ENCODE measurements at regions not wholly inside any gene's neighbourhood (a gene's known extent, or its start where the extent isn't known, plus 50 kb on each side); places are given as distances from the start of the nearest gene placed in this dataset.
"Not testable (repeated sequence)": the region's sequence is repeated elsewhere in the genome, so short reads cannot be mapped to it uniquely, and the experiment has no call there.

DNA sequence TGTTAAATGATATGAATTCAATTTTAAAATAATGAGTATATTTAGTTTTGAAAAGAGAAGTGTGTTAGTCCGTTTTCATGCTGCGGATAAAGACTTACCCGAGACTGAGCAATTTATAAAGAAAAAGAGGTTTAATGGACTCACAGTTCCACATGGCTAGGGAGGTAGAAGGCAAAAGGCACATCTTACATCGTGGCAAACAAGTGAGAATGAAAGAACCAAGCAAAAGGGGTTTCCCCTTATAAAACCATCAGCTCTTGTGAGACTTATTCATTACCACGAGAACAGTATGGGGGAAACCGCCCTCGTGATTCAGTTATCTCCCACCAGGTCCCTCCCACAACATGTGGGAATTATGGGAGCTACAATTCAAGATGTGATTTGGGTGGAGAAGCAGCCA, 51.8 kb upstream of the OSMR start:
- not testable (repeated sequence) for DNase-seq

DNA sequence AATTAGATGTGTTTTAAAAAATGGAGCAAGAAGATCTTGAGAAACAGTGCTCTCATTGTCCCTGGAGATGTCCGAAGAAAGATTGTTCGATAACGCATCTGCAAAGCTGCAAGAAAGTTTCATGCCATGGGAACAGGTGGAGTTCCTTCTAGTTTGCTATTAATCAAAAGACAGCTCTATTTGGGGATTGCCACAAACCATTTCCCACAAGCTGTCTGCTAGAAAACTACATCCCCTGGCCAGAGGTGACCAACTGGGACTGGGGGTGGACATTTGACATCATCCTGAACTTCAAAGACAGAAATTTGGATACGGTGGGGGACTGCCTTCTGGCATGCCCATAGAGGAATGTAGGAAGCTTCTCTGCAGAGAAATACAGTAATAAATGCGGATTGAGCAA, 50.8 kb upstream of the OSMR start:
- DNase-seq, result no peak

DNA sequence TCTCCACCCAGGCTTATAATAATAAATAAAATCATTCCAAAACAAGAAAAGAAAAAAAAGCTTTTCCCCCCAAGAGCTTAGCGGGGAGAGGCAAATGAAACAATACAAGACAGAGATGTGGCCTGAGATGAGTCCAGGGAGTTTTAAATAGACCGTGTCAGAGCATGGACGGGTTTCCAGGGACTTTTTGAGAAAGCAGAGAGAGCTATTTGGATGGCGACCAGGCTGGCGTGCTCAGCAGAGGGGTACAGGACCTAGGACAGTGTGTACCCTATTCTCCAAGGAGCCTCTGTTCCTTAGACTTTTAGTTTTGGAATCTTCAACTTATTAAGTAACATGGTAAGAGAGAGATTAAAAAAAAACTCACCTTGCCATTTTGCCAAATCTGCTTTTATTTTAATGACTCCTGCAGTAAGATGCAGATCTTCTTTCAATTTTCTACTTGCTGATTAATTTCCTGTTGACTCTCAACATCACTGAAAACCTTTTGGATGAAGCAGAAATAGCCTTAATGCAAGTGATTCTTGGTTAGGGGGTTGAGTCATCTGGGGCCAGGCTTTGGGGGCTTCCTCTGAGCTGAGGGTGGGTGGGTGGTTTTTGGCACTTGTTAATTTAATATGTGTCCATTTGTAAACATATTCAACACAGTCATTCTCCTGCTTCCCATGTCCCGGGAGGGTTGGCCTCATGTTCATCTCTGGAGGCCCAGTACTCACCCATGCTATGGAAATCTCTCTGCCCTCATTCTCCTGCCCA, 49.6 kb upstream of the OSMR start:
- DNase-seq, result no peak

All from NCI-H1417 treated with DMSO at 0.1 percent for 48 hours (cell line).